GM19351 (cell line): ENCODE measurements at regions not wholly inside any gene's neighbourhood (a gene's known extent, or its start where the extent isn't known, plus 50 kb on each side); places are given as distances from the start of the nearest gene placed in this dataset.
"Not testable (repeated sequence)": the region's sequence is repeated elsewhere in the genome, so short reads cannot be mapped to it uniquely, and the experiment has no call there.

ENCODE experiments used
- ATAC-seq: cut with Tn5 transposase; IDR thresholded peaks from one replicate; pipeline ENCODE4 v1.9.1; 2021; ENCODE audit warnings: mild to moderate bottlenecking, moderate library complexity; ENCODE audit not compliant: unreplicated experiment

- not testable (repeated sequence) for ATAC-seq
Measured at GRCh38 chr9:66046992-66047391, 310.0 kb downstream of the FOXD4L4 start.

DNA sequence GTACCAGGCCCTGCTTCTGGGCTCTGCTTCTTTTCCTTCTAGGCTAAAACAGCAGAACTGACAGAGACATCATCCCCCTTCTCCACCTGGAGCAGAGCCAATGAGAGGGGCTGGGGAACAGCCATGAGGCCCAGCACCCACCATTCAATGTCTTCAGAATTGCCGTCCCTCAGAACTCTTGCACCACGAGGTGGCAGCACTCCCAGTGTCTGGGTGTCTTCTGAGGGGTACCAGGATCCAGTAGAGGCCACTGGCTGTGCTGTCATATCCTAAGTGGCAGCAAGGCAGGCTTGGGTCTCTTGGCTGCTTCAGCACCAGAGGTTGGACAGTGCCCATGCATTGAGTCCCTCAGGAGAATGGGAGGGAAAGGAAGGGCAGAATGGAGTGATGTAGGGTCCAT is 312.8 kb downstream of the FOXD4L4 start:
- ATAC-seq: peak; percentile 73

GRCh38 chr9:66054705-66055104 is 317.8 kb downstream of the FOXD4L4 start:
- ATAC-seq: not testable (repeated sequence)

- not testable (repeated sequence) for ATAC-seq
Measured at GRCh38 chr9:66060681-66061080, 323.7 kb downstream of the FOXD4L4 start.

- ATAC-seq: not testable (repeated sequence)
Measured at GRCh38 chr9:66063822-66064221, 326.9 kb downstream of the FOXD4L4 start.

DNA sequence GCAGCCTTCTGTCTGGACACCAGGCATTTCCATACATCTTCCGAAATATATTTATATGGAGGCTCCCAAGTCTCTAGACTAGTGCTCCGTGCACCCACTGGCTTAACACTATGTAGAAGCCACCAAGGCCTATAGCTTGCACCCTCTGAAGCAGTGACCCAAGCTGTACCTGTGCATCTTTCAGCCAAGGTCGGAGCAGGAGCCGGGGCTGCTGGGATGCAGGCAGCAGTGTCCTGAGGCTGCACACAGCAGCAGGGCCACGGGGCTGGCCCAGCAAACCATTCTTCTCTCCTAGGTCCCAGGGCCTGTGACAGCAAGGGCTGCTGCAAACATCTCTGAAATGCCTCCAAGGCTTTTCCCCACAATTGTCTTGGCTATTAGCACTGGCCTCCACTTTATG is 328.8 kb downstream of the FOXD4L4 start:
- not testable (repeated sequence) for ATAC-seq

- not testable (repeated sequence) for ATAC-seq
Measured at GRCh38 chr9:66067231-66067630, 330.3 kb downstream of the FOXD4L4 start.

- ATAC-seq: not testable (repeated sequence)
Measured at GRCh38 chr9:66068451-66068989, 331.6 kb downstream of the FOXD4L4 start.

GRCh38 chr9:66069025-66069424 is 332.1 kb downstream of the FOXD4L4 start:
- not testable (repeated sequence) for ATAC-seq

DNA sequence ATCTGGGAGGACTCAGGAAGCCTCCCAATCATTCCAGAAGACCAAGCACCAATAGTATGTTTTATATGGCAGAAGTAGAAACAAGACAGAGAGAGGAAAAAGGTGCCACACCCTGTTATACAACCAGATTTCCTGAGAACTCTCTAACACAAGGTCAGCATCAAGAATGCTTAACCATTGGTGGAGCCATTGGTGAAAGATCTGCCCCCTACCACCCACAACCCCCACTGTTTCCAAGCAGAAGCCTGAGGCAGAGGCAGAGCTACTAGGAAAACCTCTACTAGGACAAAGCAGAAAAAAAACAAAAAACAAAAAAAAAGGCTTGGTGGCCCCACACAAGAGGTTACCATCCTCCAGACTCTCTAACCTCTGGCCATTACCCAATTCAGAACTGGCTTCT is 336.2 kb downstream of the FOXD4L4 start:
- ATAC-seq: not testable (repeated sequence)

DNA sequence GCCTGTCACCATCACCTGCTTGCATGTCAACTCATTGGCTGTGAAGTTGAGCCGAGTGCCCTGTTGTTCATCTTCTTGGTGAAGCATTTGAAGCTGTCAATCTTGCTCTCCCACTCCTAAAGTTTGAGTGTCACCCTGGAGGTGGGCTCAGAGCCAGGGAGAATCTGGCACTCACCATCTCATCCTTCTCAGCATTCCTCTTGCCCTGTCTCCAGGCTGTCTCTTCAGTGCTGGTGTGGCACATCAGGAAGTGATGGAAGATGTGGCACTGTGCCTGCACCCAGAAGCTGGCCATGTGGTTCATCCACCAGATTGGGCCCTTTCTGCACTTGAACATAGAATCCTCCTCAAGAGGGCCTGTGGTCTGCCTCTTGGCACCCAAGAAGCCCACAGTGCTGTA is 345.9 kb downstream of the FOXD4L4 start:
- ATAC-seq: not testable (repeated sequence)
